IPS-20b (cell line): ENCODE measurements at regions not wholly inside any gene's neighbourhood (a gene's known extent, or its start where the extent isn't known, plus 50 kb on each side); places are given as distances from the start of the nearest gene placed in this dataset.

Experiments used
- H3K27ac ChIP-seq: one replicate; pipeline ENCODE4 v1.5.1; 2013; ENCODE audit warnings: low read length
- H3K27me3 ChIP-seq: 2 replicates; pipeline ENCODE4 v1.6.1; 2013; ENCODE audit warnings: mild to moderate bottlenecking, low read length, inconsistent platforms; ENCODE audit not compliant: insufficient read depth
- H3K36me3 ChIP-seq: 2 replicates; pipeline ENCODE4 v1.6.1; 2013; ENCODE audit warnings: low read depth, mild to moderate bottlenecking, inconsistent platforms, low read length, moderate library complexity; ENCODE audit not compliant: insufficient read depth
- H3K4me1 ChIP-seq: 2 replicates; pipeline ENCODE4 v1.6.1; 2013; ENCODE audit warnings: mild to moderate bottlenecking, control low read depth, inconsistent platforms, low read length, moderate library complexity; ENCODE audit not compliant: insufficient read depth
- H3K4me3 ChIP-seq: 2 replicates; pipeline ENCODE4 v1.5.1; 2013; ENCODE audit warnings: mild to moderate bottlenecking, low read length, inconsistent platforms
- H3K9ac ChIP-seq: 2 replicates; pipeline ENCODE4 v1.6.1; 2013; ENCODE audit warnings: low read depth, mild to moderate bottlenecking, inconsistent platforms, low read length, moderate library complexity
- H3K9me3 ChIP-seq: 2 replicates; pipeline ENCODE4 v1.6.1; 2013; ENCODE audit warnings: mild to moderate bottlenecking, low read depth, low read length, inconsistent platforms; ENCODE audit not compliant: insufficient read depth

GRCh38 chr6:14348389-14348788, 230.8 kb downstream of the CD83 start:
- Histone ChIP-seq H3K27me3 (peaks cover 4% of the 10 kb centered on the region; the same call in 1 of the 2 replicates), H3K9me3 (0 out of 2 replicates have a peak, but pooled peaks cover 3% of the 10 kb centered on the region), H3K4me1 (peaks cover 9% of the 10 kb centered on the region; the same call in 1 of the 2 replicates), H3K27ac (no peak overlapping the region), H3K4me3 (no peak overlapping the region), H3K36me3 (no peaks in the 10 kb centered on the region), H3K9ac (no peak overlapping the region)

- no peaks in the 10 kb centered on the region for H3K36me3 ChIP-seq
- no peak overlapping the region for H3K27ac ChIP-seq
- peaks cover 4% of the 10 kb centered on the region; the same call in 1 of the 2 replicates for H3K27me3 ChIP-seq
- H3K9ac ChIP-seq = no peak overlapping the region
- 0 out of 2 replicates have a peak, but pooled peaks cover 3% of the 10 kb centered on the region for H3K9me3 ChIP-seq
- H3K4me3 ChIP-seq = no peak overlapping the region
- peaks cover 4% of the 10 kb centered on the region; the same call in 1 of the 2 replicates for H3K4me1 ChIP-seq
These were observed 231.9 kb downstream of the CD83 start for GRCh38 chr6:14349507-14349906.

- Histone ChIP-seq H3K27me3 (peaks cover 4% of the 10 kb centered on the region; the same call in 1 of the 2 replicates), H3K4me1 (no peaks in the 10 kb centered on the region), H3K9ac (no peak overlapping the region), H3K9me3 (0 out of 2 replicates have a peak, but pooled peaks cover 3% of the 10 kb centered on the region), H3K36me3 (no peaks in the 10 kb centered on the region), H3K4me3 (no peak overlapping the region), H3K27ac (no peak overlapping the region)
These were observed 232.6 kb downstream of the CD83 start for GRCh38 chr6:14350210-14350609.

GRCh38 chr6:14353281-14353680, 235.7 kb downstream of the CD83 start:
- H3K9ac ChIP-seq = no peak overlapping the region
- no peaks in the 10 kb centered on the region for H3K4me1 ChIP-seq
- H3K4me3 ChIP-seq = no peak overlapping the region
- H3K27me3 ChIP-seq = no peaks in the 10 kb centered on the region
- no peaks in the 10 kb centered on the region for H3K36me3 ChIP-seq
- H3K9me3 ChIP-seq = 0 out of 2 replicates have a peak, but pooled peaks cover 3% of the 10 kb centered on the region
- H3K27ac ChIP-seq = no peak overlapping the region

- Histone ChIP-seq H3K9ac (no peak overlapping the region), H3K9me3 (0 out of 2 replicates have a peak, but pooled peaks cover 3% of the 10 kb centered on the region), H3K4me1 (no peaks in the 10 kb centered on the region), H3K4me3 (no peak overlapping the region), H3K27me3 (no peaks in the 10 kb centered on the region), H3K27ac (no peak overlapping the region), H3K36me3 (no peaks in the 10 kb centered on the region)
These were observed 236.2 kb downstream of the CD83 start for GRCh38 chr6:14353798-14354197.

- H3K27me3 ChIP-seq = no peaks in the 10 kb centered on the region
- H3K36me3 ChIP-seq = no peaks in the 10 kb centered on the region
- 0 out of 2 replicates have a peak, but pooled peaks cover 3% of the 10 kb centered on the region for H3K9me3 ChIP-seq
- no peak overlapping the region for H3K9ac ChIP-seq
- no peak overlapping the region for H3K4me3 ChIP-seq
- no peak overlapping the region for H3K27ac ChIP-seq
- peaks cover 10% of the 10 kb centered on the region; the same call in 1 of the 2 replicates for H3K4me1 ChIP-seq
These were observed 237.5 kb downstream of the CD83 start for GRCh38 chr6:14354919-14355572.

GRCh38 chr6:14359438-14359837, 241.9 kb downstream of the CD83 start:
- Histone ChIP-seq H3K36me3 (no peaks in the 10 kb centered on the region), H3K27me3 (no peaks in the 10 kb centered on the region), H3K9ac (no peak overlapping the region), H3K4me3 (no peak overlapping the region), H3K9me3 (no peaks in the 10 kb centered on the region), H3K27ac (no peak overlapping the region), H3K4me1 (peaks cover 22% of the 10 kb centered on the region)

- H3K4me1 ChIP-seq = peaks cover 22% of the 10 kb centered on the region
- H3K4me3 ChIP-seq = no peak overlapping the region
These were observed 243.0 kb downstream of the CD83 start for GRCh38 chr6:14360565-14360964.

GRCh38 chr6:14361297-14361696, 243.7 kb downstream of the CD83 start:
- Histone ChIP-seq H3K27ac (no peak overlapping the region), H3K9me3 (no peaks in the 10 kb centered on the region), H3K36me3 (no peaks in the 10 kb centered on the region), H3K9ac (no peak overlapping the region), H3K27me3 (no peaks in the 10 kb centered on the region), H3K4me3 (no peak overlapping the region), H3K4me1 (peaks cover 22% of the 10 kb centered on the region)

More at GRCh38 chr6:14360565-14360964, 243.0 kb downstream of the CD83 start:
- Histone ChIP-seq H3K36me3 (no peaks in the 10 kb centered on the region), H3K9ac (no peak overlapping the region), H3K27me3 (no peaks in the 10 kb centered on the region), H3K27ac (no peak overlapping the region), H3K9me3 (no peaks in the 10 kb centered on the region)

GRCh38 chr6:14361956-14362587, 244.5 kb downstream of the CD83 start:
- no peaks in the 10 kb centered on the region for H3K9me3 ChIP-seq
- peaks cover 25% of the 10 kb centered on the region for H3K4me1 ChIP-seq
- no peak overlapping the region for H3K27ac ChIP-seq
- H3K4me3 ChIP-seq = no peak overlapping the region
- no peaks in the 10 kb centered on the region for H3K36me3 ChIP-seq
- H3K9ac ChIP-seq = no peak overlapping the region
- no peaks in the 10 kb centered on the region for H3K27me3 ChIP-seq

GRCh38 chr6:14364370-14364769, 246.8 kb downstream of the CD83 start:
- Histone ChIP-seq H3K4me1 (peaks cover 36% of the 10 kb centered on the region), H3K27ac (no peak overlapping the region), H3K27me3 (no peaks in the 10 kb centered on the region), H3K9ac (no peak overlapping the region), H3K36me3 (no peaks in the 10 kb centered on the region), H3K9me3 (no peaks in the 10 kb centered on the region), H3K4me3 (no peak overlapping the region)

GRCh38 chr6:14365393-14365792, 247.8 kb downstream of the CD83 start:
- H3K9ac ChIP-seq = no peak overlapping the region
- no peaks in the 10 kb centered on the region for H3K36me3 ChIP-seq
- peaks cover 33% of the 10 kb centered on the region for H3K4me1 ChIP-seq
- no peaks in the 10 kb centered on the region for H3K27me3 ChIP-seq
- no peaks in the 10 kb centered on the region for H3K9me3 ChIP-seq
- H3K4me3 ChIP-seq = no peak overlapping the region
- H3K27ac ChIP-seq = no peak overlapping the region
